ENCODE measurements at regions not wholly inside any gene's neighbourhood (a gene's known extent, or its start where the extent isn't known, plus 50 kb on each side); places are given as distances from the start of the nearest gene placed in this dataset.

DNA sequence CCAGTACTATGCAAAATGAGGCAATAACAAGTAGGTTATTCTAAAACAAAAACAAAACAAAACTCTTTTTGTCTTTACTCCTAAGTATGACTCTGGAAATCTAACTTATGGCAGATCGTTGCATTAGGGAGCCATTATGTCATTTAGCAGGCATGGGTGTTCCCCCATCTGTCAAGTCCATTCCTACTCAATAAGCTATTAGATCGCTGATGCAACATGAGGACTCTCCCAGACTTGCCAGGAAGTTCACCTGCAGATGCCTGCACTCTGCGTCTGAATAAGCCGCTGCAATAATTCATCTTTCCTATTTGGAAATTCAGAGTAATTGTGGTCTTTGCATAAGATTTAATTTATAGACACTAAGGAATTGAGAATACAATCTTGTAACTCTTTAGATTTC, 585.0 kb downstream of the KIF4B start:
- TF ChIP-seq, protein P1, sequence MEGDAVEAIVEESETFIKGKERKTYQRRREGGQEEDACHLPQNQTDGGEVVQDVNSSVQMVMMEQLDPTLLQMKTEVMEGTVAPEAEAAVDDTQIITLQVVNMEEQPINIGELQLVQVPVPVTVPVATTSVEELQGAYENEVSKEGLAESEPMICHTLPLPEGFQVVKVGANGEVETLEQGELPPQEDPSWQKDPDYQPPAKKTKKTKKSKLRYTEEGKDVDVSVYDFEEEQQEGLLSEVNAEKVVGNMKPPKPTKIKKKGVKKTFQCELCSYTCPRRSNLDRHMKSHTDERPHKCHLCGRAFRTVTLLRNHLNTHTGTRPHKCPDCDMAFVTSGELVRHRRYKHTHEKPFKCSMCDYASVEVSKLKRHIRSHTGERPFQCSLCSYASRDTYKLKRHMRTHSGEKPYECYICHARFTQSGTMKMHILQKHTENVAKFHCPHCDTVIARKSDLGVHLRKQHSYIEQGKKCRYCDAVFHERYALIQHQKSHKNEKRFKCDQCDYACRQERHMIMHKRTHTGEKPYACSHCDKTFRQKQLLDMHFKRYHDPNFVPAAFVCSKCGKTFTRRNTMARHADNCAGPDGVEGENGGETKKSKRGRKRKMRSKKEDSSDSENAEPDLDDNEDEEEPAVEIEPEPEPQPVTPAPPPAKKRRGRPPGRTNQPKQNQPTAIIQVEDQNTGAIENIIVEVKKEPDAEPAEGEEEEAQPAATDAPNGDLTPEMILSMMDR (conservative IDR thresholded peaks at IDR 0.05; ENCODE audit: low read length), result no peak
- no peak for TF ChIP-seq EZH2phosphoT487 (IDR thresholded peaks at IDR 0.05; ENCODE audit: borderline replicate concordance, low read depth, low read length)
